ENCODE measurements at regions not wholly inside any gene's neighbourhood (a gene's known extent, or its start where the extent isn't known, plus 50 kb on each side); places are given as distances from the start of the nearest gene placed in this dataset.
"Not testable (repeated sequence)": the region's sequence is repeated elsewhere in the genome, so short reads cannot be mapped to it uniquely, and the experiment has no call there.

- TF ChIP-seq, protein P1, sequence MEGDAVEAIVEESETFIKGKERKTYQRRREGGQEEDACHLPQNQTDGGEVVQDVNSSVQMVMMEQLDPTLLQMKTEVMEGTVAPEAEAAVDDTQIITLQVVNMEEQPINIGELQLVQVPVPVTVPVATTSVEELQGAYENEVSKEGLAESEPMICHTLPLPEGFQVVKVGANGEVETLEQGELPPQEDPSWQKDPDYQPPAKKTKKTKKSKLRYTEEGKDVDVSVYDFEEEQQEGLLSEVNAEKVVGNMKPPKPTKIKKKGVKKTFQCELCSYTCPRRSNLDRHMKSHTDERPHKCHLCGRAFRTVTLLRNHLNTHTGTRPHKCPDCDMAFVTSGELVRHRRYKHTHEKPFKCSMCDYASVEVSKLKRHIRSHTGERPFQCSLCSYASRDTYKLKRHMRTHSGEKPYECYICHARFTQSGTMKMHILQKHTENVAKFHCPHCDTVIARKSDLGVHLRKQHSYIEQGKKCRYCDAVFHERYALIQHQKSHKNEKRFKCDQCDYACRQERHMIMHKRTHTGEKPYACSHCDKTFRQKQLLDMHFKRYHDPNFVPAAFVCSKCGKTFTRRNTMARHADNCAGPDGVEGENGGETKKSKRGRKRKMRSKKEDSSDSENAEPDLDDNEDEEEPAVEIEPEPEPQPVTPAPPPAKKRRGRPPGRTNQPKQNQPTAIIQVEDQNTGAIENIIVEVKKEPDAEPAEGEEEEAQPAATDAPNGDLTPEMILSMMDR (IDR thresholded peaks at IDR 0.05) = no peak
- no peak for TF ChIP-seq POLR2A (IDR thresholded peaks at IDR 0.05)
- H3K4me3 ChIP-seq = no peak overlapping the region
- H3K27ac ChIP-seq = no peak overlapping the region
- DNase-seq (no peak), ATAC-seq (no peak)
- no peaks in the 10 kb centered on the region for H3K9me3 ChIP-seq
- intact Hi-C loops (cut with DNase I) = loop anchor here in 1 of 2 donors (10.0 kb wide), 1 partner anchor 88 kb away; no protein-coding TSS in a partner anchor
- no peaks in the 10 kb centered on the region for H3K36me3 ChIP-seq
- H3K4me1 ChIP-seq = no peaks in the 10 kb centered on the region
- WGBS (ENCODE audit: insufficient coverage, low coverage, low lambda C conversion rate, missing lambda C conversion rate) = 93% methylated on average over 3 of the region's 4 CpGs
- H3K27me3 ChIP-seq = no peaks in the 10 kb centered on the region
These were observed 115.5 kb downstream of the SYF2 start for GRCh38 chr1:25116832-25117231.

- not testable (repeated sequence) for DNase-seq, H3K9me3 ChIP-seq, H3K4me1 ChIP-seq, H3K27ac ChIP-seq, H3K4me3 ChIP-seq, ATAC-seq, H3K36me3 ChIP-seq, H3K27me3 ChIP-seq
- intact Hi-C loops (cut with DNase I) = loop anchor here in 1 of 2 donors (10.0 kb wide), 1 partner anchor 89 kb away; no protein-coding TSS in a partner anchor
- 84% methylated on average over 4 of the region's 7 CpGs for WGBS (ENCODE audit: insufficient coverage, low coverage, low lambda C conversion rate, missing lambda C conversion rate)
These were observed 116.2 kb downstream of the SYF2 start for GRCh38 chr1:25116117-25116516.

GRCh38 chr1:25113731-25114130 is 118.6 kb downstream of the SYF2 start:
- TF ChIP-seq, protein P1 (IDR thresholded peaks at IDR 0.05) = no peak
- TF ChIP-seq POLR2A (IDR thresholded peaks at IDR 0.05) = no peak
- Histone ChIP-seq H3K27me3 (no peaks in the 10 kb centered on the region), H3K9me3 (peaks cover 0 to 3% (median 0%) of the 10 kb centered on the region in 4 donors), H3K4me3 (no peak overlapping the region), H3K4me1 (no peaks in the 10 kb centered on the region), H3K36me3 (no peaks in the 10 kb centered on the region), H3K27ac (no peak overlapping the region)
- intact Hi-C loops (cut with DNase I) = loop anchor here in 1 of 2 donors (10.0 kb wide), 1 partner anchor 91 kb away; no protein-coding TSS in a partner anchor
- DNase-seq (no peak), ATAC-seq (no peak)
- WGBS (ENCODE audit: insufficient coverage, low coverage, low lambda C conversion rate, missing lambda C conversion rate) = 74% methylated on average over 2 of the region's 4 CpGs

DNA sequence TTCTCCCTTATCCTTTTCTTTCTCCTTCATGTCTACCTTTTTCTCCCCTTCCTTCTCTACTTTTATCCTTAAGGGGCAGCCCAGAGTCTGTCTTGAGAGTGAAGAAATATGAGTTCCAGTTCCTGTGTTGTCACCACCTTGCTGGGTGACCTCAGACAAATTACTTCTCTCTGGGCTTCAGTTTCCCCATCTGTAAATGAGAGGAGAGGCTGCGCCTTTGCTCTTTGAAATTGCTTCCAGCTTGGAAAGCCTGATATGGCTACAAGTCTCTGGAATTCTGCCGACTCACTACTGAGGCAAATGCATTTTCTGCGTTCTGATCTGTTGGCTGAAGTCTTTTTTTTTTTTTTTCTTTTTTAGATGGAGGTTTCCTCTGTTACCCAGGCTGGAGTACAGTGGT is 119.2 kb downstream of the SYF2 start:
- Histone ChIP-seq H3K4me3 (no peak overlapping the region), H3K27me3 (no peaks in the 10 kb centered on the region), H3K27ac (no peak overlapping the region), H3K4me1 (no peaks in the 10 kb centered on the region), H3K36me3 (no peaks in the 10 kb centered on the region), H3K9me3 (peaks cover 0 to 3% (median 0%) of the 10 kb centered on the region in 4 donors)
- ATAC-seq (no peak), DNase-seq (no peak)
- intact Hi-C loops (cut with DNase I) = loop anchor here in 1 of 2 donors (10.0 kb wide), 1 partner anchor 92 kb away; no protein-coding TSS in a partner anchor
- TF ChIP-seq, protein P1 (IDR thresholded peaks at IDR 0.05) = no peak
- no peak for TF ChIP-seq POLR2A (IDR thresholded peaks at IDR 0.05)
- WGBS (ENCODE audit: insufficient coverage, low coverage, low lambda C conversion rate, missing lambda C conversion rate) = 70% methylated on average over 3 of the region's 3 CpGs

GRCh38 chr1:25112400-25112799 is 119.9 kb downstream of the SYF2 start:
- DNase-seq (no peak), ATAC-seq (no peak)
- Histone ChIP-seq H3K27ac (no peak overlapping the region), H3K27me3 (no peaks in the 10 kb centered on the region), H3K9me3 (peaks cover 0 to 3% (median 0%) of the 10 kb centered on the region in 4 donors), H3K4me3 (no peak overlapping the region), H3K36me3 (no peaks in the 10 kb centered on the region), H3K4me1 (no peaks in the 10 kb centered on the region)
- intact Hi-C loops (cut with DNase I) = loop anchor here in 1 of 2 donors (10.0 kb wide), 1 partner anchor 92 kb away; no protein-coding TSS in a partner anchor
- 58% methylated on average over 4 of the region's 6 CpGs for WGBS (ENCODE audit: insufficient coverage, low coverage, low lambda C conversion rate, missing lambda C conversion rate)
- TF ChIP-seq, protein P1 (IDR thresholded peaks at IDR 0.05) = no peak
- TF ChIP-seq POLR2A (IDR thresholded peaks at IDR 0.05) = no peak
